Frontal cortex (tissue), 3 donors: ENCODE measurements at regions not wholly inside any gene's neighbourhood (a gene's known extent, or its start where the extent isn't known, plus 50 kb on each side); places are given as distances from the start of the nearest gene placed in this dataset.
"Not testable (repeated sequence)": the region's sequence is repeated elsewhere in the genome, so short reads cannot be mapped to it uniquely, and the experiment has no call there.

ENCODE experiments used
- DNase-seq, 2 donors: peaks; one replicate each; pipeline ENCODE4 v3.0.0; 2012; ENCODE audit warnings: low spot score in 2 of 2
- FAIRE-seq: peaks from 2 replicates; lab custom pipeline; 2012; peaks lifted over from hg19 to GRCh38; lab: Jason Lieb, UNC
- donor health status: control.
- donor health status: control.
- donor health status: control.

GRCh38 chr15:70387993-70388392, 290.3 kb upstream of the TLE3 start:
- DNase-seq (no peak), FAIRE-seq (no peak)

- DNase-seq (no peak), FAIRE-seq (no peak)
These were observed 289.4 kb upstream of the TLE3 start for GRCh38 chr15:70387081-70387480.

- FAIRE-seq (no peak), DNase-seq (no peak)
These were observed 288.0 kb upstream of the TLE3 start for GRCh38 chr15:70385711-70386110.

GRCh38 chr15:70385052-70385451, 287.3 kb upstream of the TLE3 start:
- no peak for DNase-seq
- FAIRE-seq, result no peak

GRCh38 chr15:70383856-70384255, 286.1 kb upstream of the TLE3 start:
- FAIRE-seq, result no peak

GRCh38 chr15:70382762-70383458, 285.2 kb upstream of the TLE3 start:
- FAIRE-seq (no peak), DNase-seq (no peak)

More at GRCh38 chr15:70383856-70384255, 286.1 kb upstream of the TLE3 start:
- no peak for DNase-seq

- DNase-seq (no peak), FAIRE-seq (no peak)
These were observed 284.5 kb upstream of the TLE3 start for GRCh38 chr15:70382009-70382749.

- no peak for FAIRE-seq
- DNase-seq, result no peak
These were observed 282.5 kb upstream of the TLE3 start for GRCh38 chr15:70379938-70380883.

GRCh38 chr15:70379134-70379533, 281.4 kb upstream of the TLE3 start:
- FAIRE-seq (no peak), DNase-seq (no peak)

- no peak for DNase-seq
- FAIRE-seq, result no peak
These were observed 280.7 kb upstream of the TLE3 start for GRCh38 chr15:70378126-70379031.

- DNase-seq (peak in 1 of 2 donors; percentile 61), FAIRE-seq (no peak)
These were observed 279.4 kb upstream of the TLE3 start for GRCh38 chr15:70376929-70377691.

- FAIRE-seq (no peak), DNase-seq (no peak)
These were observed 278.6 kb upstream of the TLE3 start for GRCh38 chr15:70376031-70376928.

- FAIRE-seq (no peak), DNase-seq (no peak)
These were observed 277.9 kb upstream of the TLE3 start for GRCh38 chr15:70375586-70375985.

- FAIRE-seq (no peak), DNase-seq (no peak)
These were observed 277.3 kb upstream of the TLE3 start for GRCh38 chr15:70375006-70375431.

- no peak for FAIRE-seq
These were observed 276.4 kb upstream of the TLE3 start for GRCh38 chr15:70374096-70374495.

GRCh38 chr15:70373439-70373838, 275.7 kb upstream of the TLE3 start:
- not testable (repeated sequence) for FAIRE-seq, DNase-seq

More at GRCh38 chr15:70374096-70374495, 276.4 kb upstream of the TLE3 start:
- DNase-seq, result no peak

GRCh38 chr15:70367913-70368705, 270.4 kb upstream of the TLE3 start:
- FAIRE-seq, DNase-seq: not testable (repeated sequence)
